SK-N-SH (cell line): ENCODE measurements at regions not wholly inside any gene's neighbourhood (a gene's known extent, or its start where the extent isn't known, plus 50 kb on each side); places are given as distances from the start of the nearest gene placed in this dataset.

Experiments
- GATA2 ChIP-seq: sonication (generic); formaldehyde crosslinking; IDR thresholded peaks from 2 replicates; pipeline ENCODE4 v1.5.0; 2020; ENCODE audit warnings: mild to moderate bottlenecking, missing genetic modification reagents
- NFIC ChIP-seq: IDR thresholded peaks from 2 replicates; pipeline ENCODE4 v1.4.0; 2012; ENCODE audit warnings: borderline replicate concordance
- RXRA ChIP-seq: IDR thresholded peaks from 2 replicates; pipeline ENCODE4 v1.4.0; 2012; ENCODE audit warnings: low read depth, mild to moderate bottlenecking, borderline replicate concordance

- TF ChIP-seq RXRA (no peak), GATA2 (CRISPR knock-in tag) (no peak), NFIC (no peak)
Measured at GRCh38 chr7:96501318-96501717, 179.4 kb upstream of the SLC25A13 start.
